GM13977 (cell line): ENCODE measurements at regions not wholly inside any gene's neighbourhood (a gene's known extent, or its start where the extent isn't known, plus 50 kb on each side); places are given as distances from the start of the nearest gene placed in this dataset.

ENCODE experiments used
- DNase-seq: peaks from one replicate; pipeline ENCODE4 v3.0.0; 2012; ENCODE audit warnings: low spot score
- in situ Hi-C: fragments of 300-500 bp; cut with MboI; formaldehyde crosslinking; loops from one replicate; pipeline ENCODE4 v1.12.0; 2022; ENCODE audit warnings: low sequenced_read_pairs, low pct_unique_long_range_greater_than_20kb, mixed read lengths, inconsistent platforms; ENCODE audit not compliant: unreplicated experiment
- TF ChIP-seq, protein P1 (sequence below): IDR thresholded peaks from 2 replicates; pipeline ENCODE4 v1.5.1; 2012; ENCODE audit warnings: mild to moderate bottlenecking, control low read depth; ENCODE audit not compliant: insufficient read depth; ENCODE audit errors: extremely low read depth, missing control alignments

GRCh38 chr5:63306909-63307308 is 655.3 kb downstream of the HTR1A start:
- no peak for DNase-seq
- in situ Hi-C loops = no loop called here
- TF ChIP-seq, protein P1, sequence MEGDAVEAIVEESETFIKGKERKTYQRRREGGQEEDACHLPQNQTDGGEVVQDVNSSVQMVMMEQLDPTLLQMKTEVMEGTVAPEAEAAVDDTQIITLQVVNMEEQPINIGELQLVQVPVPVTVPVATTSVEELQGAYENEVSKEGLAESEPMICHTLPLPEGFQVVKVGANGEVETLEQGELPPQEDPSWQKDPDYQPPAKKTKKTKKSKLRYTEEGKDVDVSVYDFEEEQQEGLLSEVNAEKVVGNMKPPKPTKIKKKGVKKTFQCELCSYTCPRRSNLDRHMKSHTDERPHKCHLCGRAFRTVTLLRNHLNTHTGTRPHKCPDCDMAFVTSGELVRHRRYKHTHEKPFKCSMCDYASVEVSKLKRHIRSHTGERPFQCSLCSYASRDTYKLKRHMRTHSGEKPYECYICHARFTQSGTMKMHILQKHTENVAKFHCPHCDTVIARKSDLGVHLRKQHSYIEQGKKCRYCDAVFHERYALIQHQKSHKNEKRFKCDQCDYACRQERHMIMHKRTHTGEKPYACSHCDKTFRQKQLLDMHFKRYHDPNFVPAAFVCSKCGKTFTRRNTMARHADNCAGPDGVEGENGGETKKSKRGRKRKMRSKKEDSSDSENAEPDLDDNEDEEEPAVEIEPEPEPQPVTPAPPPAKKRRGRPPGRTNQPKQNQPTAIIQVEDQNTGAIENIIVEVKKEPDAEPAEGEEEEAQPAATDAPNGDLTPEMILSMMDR = no peak

DNA sequence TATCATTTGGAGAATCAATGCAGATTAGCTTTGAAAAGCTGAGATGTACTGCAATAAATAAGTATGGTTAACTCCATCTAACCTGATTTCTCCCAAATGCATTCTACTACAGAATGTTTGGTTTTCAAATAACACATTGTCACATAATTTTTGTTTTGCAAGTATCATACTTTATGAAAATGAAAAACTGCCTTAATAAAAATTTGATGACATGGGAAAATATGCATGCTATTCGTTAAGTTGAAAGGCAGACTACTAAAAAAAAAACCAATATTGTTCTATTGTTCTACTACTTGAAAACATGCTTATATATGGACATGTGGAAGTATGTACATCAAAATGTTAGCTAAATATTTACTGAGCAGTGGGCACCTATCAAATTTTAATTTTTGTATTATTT is 668.9 kb downstream of the HTR1A start:
- TF ChIP-seq, protein P1 = no peak

GRCh38 chr5:63286724-63287123 is 675.5 kb downstream of the HTR1A start:
- DNase-seq = no peak
- TF ChIP-seq, protein P1 = no peak
- in situ Hi-C loops = no loop called here

More for the DNA sequence above, 668.9 kb downstream of the HTR1A start:
- in situ Hi-C loops = no loop called here
- DNase-seq = no peak

GRCh38 chr5:63263411-63263810 is 684.8 kb downstream of the LRRC70 start:
- no peak for DNase-seq

DNA sequence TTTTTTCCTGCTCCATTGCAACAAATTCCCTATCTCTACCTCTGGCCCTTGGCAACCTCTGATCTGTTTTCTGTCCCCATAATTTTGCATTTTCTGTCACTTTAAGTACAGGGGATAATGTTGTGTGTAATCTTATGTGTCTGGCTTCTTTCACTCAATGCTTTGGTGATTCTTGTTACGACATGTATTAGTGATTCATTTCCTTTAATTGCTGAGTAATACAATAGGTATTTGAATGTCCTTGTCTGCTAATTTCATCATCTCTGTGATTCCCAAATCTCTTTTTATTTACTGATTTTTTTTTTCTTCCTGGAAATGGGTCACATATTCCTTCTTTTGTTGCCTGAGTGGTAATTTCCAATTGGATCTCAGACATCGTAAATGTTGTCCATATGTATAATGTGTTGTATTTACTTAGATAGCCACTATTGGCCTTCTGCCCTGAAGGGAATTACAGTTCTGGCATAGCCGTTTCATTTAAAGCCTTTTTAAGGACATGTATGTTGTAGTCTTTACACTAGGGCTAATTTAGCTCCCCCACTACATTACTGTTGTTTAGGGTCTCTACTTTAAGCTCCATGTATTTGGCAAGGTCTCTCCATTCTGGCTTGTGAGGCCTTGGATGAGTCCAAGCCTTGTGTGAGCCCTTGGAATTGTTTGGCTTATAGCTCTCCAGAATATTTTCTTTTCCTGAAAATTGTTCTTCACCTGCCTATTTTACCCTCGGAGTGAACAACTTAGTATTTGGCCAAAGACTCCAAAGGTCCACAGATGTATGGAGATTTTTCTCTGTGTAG is 683.8 kb downstream of the LRRC70 start:
- DNase-seq = no peak
- TF ChIP-seq, protein P1 = no peak
- in situ Hi-C loops = no loop called here

More at GRCh38 chr5:63263411-63263810, 684.8 kb downstream of the LRRC70 start:
- in situ Hi-C loops = no loop called here
- TF ChIP-seq, protein P1 = no peak

DNA sequence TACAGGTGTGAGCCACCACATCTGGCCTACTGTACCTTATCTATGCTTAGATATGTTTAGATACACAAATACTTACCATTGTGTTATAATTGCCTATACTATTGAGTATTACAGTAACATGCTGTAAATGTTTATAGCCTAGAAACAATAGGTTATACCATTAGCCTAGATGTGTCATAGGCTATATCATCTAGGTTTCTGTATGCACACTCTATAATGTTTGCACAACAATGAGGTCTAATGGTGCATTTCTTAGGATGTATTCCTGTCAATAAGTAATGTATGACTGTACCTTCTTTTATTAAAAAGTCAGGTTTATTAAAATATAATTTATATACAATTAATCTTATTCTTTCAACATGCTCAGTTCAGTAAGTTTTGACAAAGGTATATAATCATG is 683.1 kb downstream of the LRRC70 start:
- in situ Hi-C loops = no loop called here
- DNase-seq = no peak
- TF ChIP-seq, protein P1 = no peak
